ENCODE measurements at regions not wholly inside any gene's neighbourhood (a gene's known extent, or its start where the extent isn't known, plus 50 kb on each side); places are given as distances from the start of the nearest gene placed in this dataset.

- intact Hi-C loops (cut with DNase I; ENCODE audit: low total_unique reads) (no loop called here), in situ Hi-C loops (cut with MboI; ENCODE audit: low sequenced_read_pairs in 4 of 4) (no loop called here)
- no peaks in the 10 kb centered on the region for H3K4me1 ChIP-seq
- no peaks in the 10 kb centered on the region for H3K27me3 ChIP-seq
- no peak for TF ChIP-seq POLR2A (IDR thresholded peaks at IDR 0.05)
- TF ChIP-seq CTCF (IDR thresholded peaks at IDR 0.05 in 4 of 5, conservative IDR thresholded peaks at IDR 0.05 in 1 of 5): no peak
- H3K36me3 ChIP-seq: no peaks in the 10 kb centered on the region
- H3K4me3 ChIP-seq: no peak overlapping the region
- DNase-seq (no peak), ATAC-seq (no peak)
- H3K27ac ChIP-seq: no peak overlapping the region
- H3K9me3 ChIP-seq: no peaks in the 10 kb centered on the region
Measured at GRCh38 chr6:9563568-9563967, 851.3 kb downstream of the TFAP2A start.

GRCh38 chr6:9554806-9555205, 860.1 kb downstream of the TFAP2A start:
- no peak overlapping the region for H3K27ac ChIP-seq
- intact Hi-C loops (cut with DNase I; ENCODE audit: low total_unique reads): no loop called here
- ATAC-seq: no peak
- TF ChIP-seq POLR2A (IDR thresholded peaks at IDR 0.05): no peak
- no peak for TF ChIP-seq CTCF (IDR thresholded peaks at IDR 0.05 in 4 of 5, conservative IDR thresholded peaks at IDR 0.05 in 1 of 5)
- no peaks in the 10 kb centered on the region for H3K4me1 ChIP-seq
- no peak overlapping the region for H3K4me3 ChIP-seq
- H3K36me3 ChIP-seq: no peaks in the 10 kb centered on the region
- H3K9me3 ChIP-seq: no peaks in the 10 kb centered on the region
- in situ Hi-C loops (cut with MboI; ENCODE audit: low sequenced_read_pairs in 4 of 4): no loop called here
- no peak for DNase-seq
- no peaks in the 10 kb centered on the region for H3K27me3 ChIP-seq

GRCh38 chr6:9554323-9554722, 860.6 kb downstream of the TFAP2A start:
- H3K4me1 ChIP-seq: no peaks in the 10 kb centered on the region
- no peaks in the 10 kb centered on the region for H3K9me3 ChIP-seq
- DNase-seq: no peak
- no peak overlapping the region for H3K27ac ChIP-seq
- no peak for ATAC-seq
- no peaks in the 10 kb centered on the region for H3K27me3 ChIP-seq
- in situ Hi-C loops (cut with MboI; ENCODE audit: low sequenced_read_pairs in 4 of 4): no loop called here
- intact Hi-C loops (cut with DNase I; ENCODE audit: low total_unique reads): no loop called here
- no peaks in the 10 kb centered on the region for H3K36me3 ChIP-seq
- no peak for TF ChIP-seq CTCF (IDR thresholded peaks at IDR 0.05 in 4 of 5, conservative IDR thresholded peaks at IDR 0.05 in 1 of 5)
- no peak overlapping the region for H3K4me3 ChIP-seq

- Histone ChIP-seq H3K27ac (no peak overlapping the region), H3K4me3 (no peak overlapping the region), H3K36me3 (no peaks in the 10 kb centered on the region), H3K27me3 (no peaks in the 10 kb centered on the region), H3K4me1 (no peaks in the 10 kb centered on the region), H3K9me3 (no peaks in the 10 kb centered on the region)
- in situ Hi-C loops (cut with MboI; ENCODE audit: low sequenced_read_pairs in 4 of 4): no loop called here
- TF ChIP-seq POLR2A (IDR thresholded peaks at IDR 0.05): no peak
- TF ChIP-seq CTCF (IDR thresholded peaks at IDR 0.05 in 4 of 5, conservative IDR thresholded peaks at IDR 0.05 in 1 of 5): no peak
- DNase-seq: no peak
- no peak for ATAC-seq
- intact Hi-C loops (cut with DNase I; ENCODE audit: low total_unique reads): no loop called here
Measured at GRCh38 chr6:9553002-9553401, 861.9 kb downstream of the TFAP2A start.

- DNase-seq: no peak
- in situ Hi-C loops (cut with MboI; ENCODE audit: low sequenced_read_pairs in 4 of 4) (loop anchor here in 3 of 4 donors (10.0 to 25.0 kb wide), 2 partner anchors 891 to 894 kb away; no protein-coding TSS in a partner anchor), intact Hi-C loops (cut with DNase I; ENCODE audit: low total_unique reads) (no loop called here)
- ATAC-seq: no peak
- Histone ChIP-seq H3K36me3 (no peaks in the 10 kb centered on the region), H3K27me3 (no peaks in the 10 kb centered on the region), H3K4me3 (no peak overlapping the region), H3K27ac (no peak overlapping the region), H3K4me1 (no peaks in the 10 kb centered on the region), H3K9me3 (no peaks in the 10 kb centered on the region)
- TF ChIP-seq CTCF (IDR thresholded peaks at IDR 0.05 in 4 of 5, conservative IDR thresholded peaks at IDR 0.05 in 1 of 5) (no peak), POLR2A (IDR thresholded peaks at IDR 0.05) (no peak)
Measured at GRCh38 chr6:9543649-9544048, 871.2 kb downstream of the TFAP2A start.

Data from gastrocnemius medialis (tissue), 4 donors.